ENCODE measurements at regions not wholly inside any gene's neighbourhood (a gene's known extent, or its start where the extent isn't known, plus 50 kb on each side); places are given as distances from the start of the nearest gene placed in this dataset.
"Not testable (repeated sequence)": the region's sequence is repeated elsewhere in the genome, so short reads cannot be mapped to it uniquely, and the experiment has no call there.

- TF ChIP-seq CTCF (IDR thresholded peaks at IDR 0.05; ENCODE audit: low read depth, low read length); EZH2phosphoT487 (IDR thresholded peaks at IDR 0.05; ENCODE audit: low read depth): not testable (repeated sequence)
Measured at GRCh38 chr6:58046584-58046983, 729.2 kb downstream of the PRIM2 start.

Measured in OCI-LY3 (cell line).